ENCODE measurements at regions not wholly inside any gene's neighbourhood (a gene's known extent, or its start where the extent isn't known, plus 50 kb on each side); places are given as distances from the start of the nearest gene placed in this dataset.

- H3K4me3 ChIP-seq (ENCODE audit: low read depth, low read length): no peak overlapping the region
Observed at GRCh38 chr7:18081617-18082016, 54.0 kb upstream of the PRPS1L1 start.

GRCh38 chr7:18082169-18082568 lies 54.5 kb upstream of the PRPS1L1 start:
- no peak overlapping the region for H3K4me3 ChIP-seq (ENCODE audit: low read depth, low read length)

GRCh38 chr7:18086165-18087025 lies 58.7 kb upstream of the PRPS1L1 start:
- peak overlapping the region; percentile 62 for H3K4me3 ChIP-seq (ENCODE audit: low read depth, low read length)

GRCh38 chr7:18087026-18087686 lies 59.5 kb upstream of the PRPS1L1 start:
- peak overlapping the region; percentile 53 for H3K4me3 ChIP-seq (ENCODE audit: low read depth, low read length)

- peak overlapping the region; percentile 53 for H3K4me3 ChIP-seq (ENCODE audit: low read depth, low read length)
Observed at GRCh38 chr7:18087687-18088078, 60.0 kb upstream of the PRPS1L1 start.

GRCh38 chr7:18096087-18096486 lies 68.4 kb upstream of the PRPS1L1 start:
- no peak overlapping the region for H3K4me3 ChIP-seq (ENCODE audit: low read depth, low read length)

GRCh38 chr7:18102576-18102975 lies 74.9 kb upstream of the PRPS1L1 start:
- no peak overlapping the region for H3K4me3 ChIP-seq (ENCODE audit: low read depth, low read length)

- no peak overlapping the region for H3K4me3 ChIP-seq (ENCODE audit: low read depth, low read length)
Observed at GRCh38 chr7:18103436-18104218, 76.0 kb upstream of the PRPS1L1 start.

GRCh38 chr7:18109762-18110161 lies 82.1 kb upstream of the PRPS1L1 start:
- no peak overlapping the region for H3K4me3 ChIP-seq (ENCODE audit: low read depth, low read length)

- H3K4me3 ChIP-seq (ENCODE audit: low read depth, low read length): no peak overlapping the region
Observed at GRCh38 chr7:18116661-18117060, 89.0 kb upstream of the PRPS1L1 start.

- H3K4me3 ChIP-seq (ENCODE audit: low read depth, low read length): no peak overlapping the region
Observed at GRCh38 chr7:18117482-18117881, 89.8 kb upstream of the PRPS1L1 start.

GRCh38 chr7:18119985-18120384 lies 92.3 kb upstream of the PRPS1L1 start:
- H3K4me3 ChIP-seq (ENCODE audit: low read depth, low read length): no peak overlapping the region

- H3K4me3 ChIP-seq (ENCODE audit: low read depth, low read length): no peak overlapping the region
Observed at GRCh38 chr7:18123508-18124239, 96.0 kb upstream of the PRPS1L1 start.

GRCh38 chr7:18125476-18125875 lies 97.8 kb upstream of the PRPS1L1 start:
- no peak overlapping the region for H3K4me3 ChIP-seq (ENCODE audit: low read depth, low read length)

- no peak overlapping the region for H3K4me3 ChIP-seq (ENCODE audit: low read depth, low read length)
Observed at GRCh38 chr7:18126281-18126680, 98.6 kb upstream of the PRPS1L1 start.

- no peak overlapping the region for H3K4me3 ChIP-seq (ENCODE audit: low read depth, low read length)
Observed at GRCh38 chr7:18128846-18129245, 101.2 kb upstream of the PRPS1L1 start.

GRCh38 chr7:18132811-18133210 lies 105.2 kb upstream of the PRPS1L1 start:
- no peak overlapping the region for H3K4me3 ChIP-seq (ENCODE audit: low read depth, low read length)

- H3K4me3 ChIP-seq (ENCODE audit: low read depth, low read length): no peak overlapping the region
Observed at GRCh38 chr7:18133921-18134320, 106.3 kb upstream of the PRPS1L1 start.

GRCh38 chr7:18140943-18141342 lies 113.3 kb upstream of the PRPS1L1 start:
- H3K4me3 ChIP-seq (ENCODE audit: low read depth, low read length): no peak overlapping the region

GRCh38 chr7:18144166-18144565 lies 116.5 kb upstream of the PRPS1L1 start:
- no peak overlapping the region for H3K4me3 ChIP-seq (ENCODE audit: low read depth, low read length)

GRCh38 chr7:18145160-18145559 lies 117.5 kb upstream of the PRPS1L1 start:
- no peak overlapping the region for H3K4me3 ChIP-seq (ENCODE audit: low read depth, low read length)

Data from iPS-11a (cell line).